AG10803 (cell line): ENCODE measurements at regions not wholly inside any gene's neighbourhood (a gene's known extent, or its start where the extent isn't known, plus 50 kb on each side); places are given as distances from the start of the nearest gene placed in this dataset.

Experiments
- DNase-seq: peaks from one replicate; pipeline ENCODE4 v3.0.0; 2010; ENCODE audit warnings: low read depth
- H3K4me3 ChIP-seq: 2 replicates; pipeline ENCODE4 v1.5.1; 2011; ENCODE audit warnings: mild to moderate bottlenecking, low read length, control low read depth
- TF ChIP-seq, protein P1 (sequence below): conservative IDR thresholded peaks from 2 replicates; pipeline ENCODE4 v1.5.1; 2011; ENCODE audit warnings: mild to moderate bottlenecking, low read length, control low read depth, inconsistent platforms

DNA sequence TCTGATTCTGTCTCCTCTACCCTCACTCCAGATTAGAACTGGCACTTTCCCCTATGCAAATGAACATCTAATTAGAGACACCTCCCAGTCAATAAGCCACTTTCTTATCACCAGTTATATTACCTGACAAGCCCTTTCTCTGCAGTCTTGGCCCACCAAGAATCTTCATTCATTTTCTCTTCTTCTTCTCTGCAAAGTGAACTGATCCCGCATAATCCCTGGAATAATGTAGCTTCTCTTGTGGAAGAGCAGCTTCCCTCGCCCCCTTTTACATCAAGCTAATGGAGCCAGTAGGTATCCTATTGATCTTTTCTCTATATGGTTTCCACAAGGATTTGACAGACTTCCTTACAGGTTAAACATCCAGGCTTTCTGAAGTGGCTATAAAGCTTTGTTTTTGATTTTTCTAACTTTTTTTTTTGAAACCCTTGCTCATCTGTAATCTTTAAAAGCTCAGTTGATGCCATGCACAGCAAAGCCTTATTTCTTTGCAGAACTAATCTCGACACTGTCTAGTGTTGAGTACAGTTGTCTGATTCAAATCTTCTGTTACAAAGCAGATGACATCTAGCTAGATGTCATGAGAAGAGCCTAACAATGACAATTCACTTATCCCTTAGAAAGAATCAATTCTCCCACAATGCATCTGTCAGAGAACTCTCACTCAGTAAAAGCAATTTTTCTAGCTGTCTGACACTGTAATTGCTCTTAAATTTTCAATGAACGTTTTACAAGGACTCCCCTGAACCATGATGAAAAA lies 281.4 kb downstream of the ISL1 start:
- H3K4me3 ChIP-seq = no peak overlapping the region
- DNase-seq = no peak
- TF ChIP-seq, protein P1, sequence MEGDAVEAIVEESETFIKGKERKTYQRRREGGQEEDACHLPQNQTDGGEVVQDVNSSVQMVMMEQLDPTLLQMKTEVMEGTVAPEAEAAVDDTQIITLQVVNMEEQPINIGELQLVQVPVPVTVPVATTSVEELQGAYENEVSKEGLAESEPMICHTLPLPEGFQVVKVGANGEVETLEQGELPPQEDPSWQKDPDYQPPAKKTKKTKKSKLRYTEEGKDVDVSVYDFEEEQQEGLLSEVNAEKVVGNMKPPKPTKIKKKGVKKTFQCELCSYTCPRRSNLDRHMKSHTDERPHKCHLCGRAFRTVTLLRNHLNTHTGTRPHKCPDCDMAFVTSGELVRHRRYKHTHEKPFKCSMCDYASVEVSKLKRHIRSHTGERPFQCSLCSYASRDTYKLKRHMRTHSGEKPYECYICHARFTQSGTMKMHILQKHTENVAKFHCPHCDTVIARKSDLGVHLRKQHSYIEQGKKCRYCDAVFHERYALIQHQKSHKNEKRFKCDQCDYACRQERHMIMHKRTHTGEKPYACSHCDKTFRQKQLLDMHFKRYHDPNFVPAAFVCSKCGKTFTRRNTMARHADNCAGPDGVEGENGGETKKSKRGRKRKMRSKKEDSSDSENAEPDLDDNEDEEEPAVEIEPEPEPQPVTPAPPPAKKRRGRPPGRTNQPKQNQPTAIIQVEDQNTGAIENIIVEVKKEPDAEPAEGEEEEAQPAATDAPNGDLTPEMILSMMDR = no peak

DNA sequence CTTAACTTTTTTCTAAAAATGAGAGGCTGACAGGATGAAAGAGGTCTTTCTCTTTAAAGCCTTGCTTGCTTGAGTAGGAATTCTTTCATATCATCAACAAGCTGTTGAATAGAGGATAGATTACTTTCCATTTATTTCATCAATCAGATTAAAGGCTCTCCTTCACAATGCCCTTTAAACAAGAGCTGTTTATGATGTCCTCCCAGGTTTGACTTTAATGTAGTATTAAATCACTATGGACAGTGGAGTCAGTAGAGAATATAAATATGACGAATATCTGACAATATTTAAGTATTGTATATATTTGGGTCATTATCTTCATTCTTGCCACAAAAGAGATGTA lies 282.0 kb downstream of the ISL1 start:
- H3K4me3 ChIP-seq = no peak overlapping the region
- no peak for DNase-seq
- TF ChIP-seq, protein P1 = no peak

DNA sequence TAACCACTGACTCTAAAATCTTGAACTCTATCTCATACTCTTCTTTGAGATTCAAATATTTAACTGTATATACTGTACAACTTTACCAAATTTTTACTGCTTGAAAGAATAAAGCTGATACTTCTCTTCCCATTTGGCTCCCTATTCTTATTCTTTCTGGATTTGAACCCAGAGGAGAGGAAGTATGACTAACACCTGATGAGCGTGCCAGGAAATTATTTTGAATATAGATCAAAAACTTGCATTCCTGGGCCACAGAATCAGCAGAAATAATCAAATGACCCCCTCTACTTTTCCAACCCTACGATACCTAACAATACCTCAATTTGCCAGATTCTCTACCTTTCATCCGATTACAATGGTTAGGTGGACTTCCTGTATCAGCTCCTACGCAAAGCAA lies 285.8 kb downstream of the ISL1 start:
- no peak overlapping the region for H3K4me3 ChIP-seq
- TF ChIP-seq, protein P1 = no peak
- DNase-seq = no peak

DNA sequence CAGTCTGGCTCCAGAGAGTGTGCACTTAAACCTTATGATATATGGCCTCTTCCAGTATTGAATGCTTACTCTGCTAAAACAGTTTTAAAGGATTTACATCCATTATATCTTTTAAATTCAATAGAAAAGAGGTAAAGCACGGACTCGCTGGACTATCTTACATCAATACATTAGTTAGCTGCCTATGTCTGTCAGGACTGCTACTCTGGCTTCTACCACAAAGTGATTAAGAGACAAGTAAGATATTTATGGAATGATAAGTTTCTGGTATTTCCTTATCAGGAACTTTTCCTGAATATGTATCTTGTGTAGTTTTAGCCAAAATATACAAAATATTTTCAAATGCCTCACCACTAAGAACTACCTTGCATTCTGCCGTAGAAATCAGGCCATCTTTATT lies 295.1 kb downstream of the ISL1 start:
- TF ChIP-seq, protein P1 = no peak
- no peak overlapping the region for H3K4me3 ChIP-seq
- no peak for DNase-seq

DNA sequence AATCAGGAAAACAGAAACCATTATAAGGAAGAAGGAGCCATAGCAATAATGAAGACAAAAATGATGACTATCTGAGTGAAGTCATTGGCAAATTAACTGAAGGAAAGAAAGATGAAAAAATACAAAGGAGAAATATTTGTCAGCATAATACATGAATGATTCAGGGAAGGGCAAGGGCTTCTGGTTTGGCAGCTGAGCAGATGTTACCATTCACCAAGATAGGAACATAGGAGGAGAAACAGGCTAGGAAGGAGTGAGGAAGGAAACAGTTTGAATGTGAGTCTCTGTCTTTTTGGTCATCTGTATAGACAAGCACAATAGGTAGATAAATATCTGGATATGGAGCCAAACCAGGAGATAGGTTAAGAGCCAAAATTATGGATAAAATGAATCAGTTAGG lies 296.0 kb downstream of the ISL1 start:
- no peak overlapping the region for H3K4me3 ChIP-seq
- no peak for DNase-seq
- TF ChIP-seq, protein P1 = no peak

DNA sequence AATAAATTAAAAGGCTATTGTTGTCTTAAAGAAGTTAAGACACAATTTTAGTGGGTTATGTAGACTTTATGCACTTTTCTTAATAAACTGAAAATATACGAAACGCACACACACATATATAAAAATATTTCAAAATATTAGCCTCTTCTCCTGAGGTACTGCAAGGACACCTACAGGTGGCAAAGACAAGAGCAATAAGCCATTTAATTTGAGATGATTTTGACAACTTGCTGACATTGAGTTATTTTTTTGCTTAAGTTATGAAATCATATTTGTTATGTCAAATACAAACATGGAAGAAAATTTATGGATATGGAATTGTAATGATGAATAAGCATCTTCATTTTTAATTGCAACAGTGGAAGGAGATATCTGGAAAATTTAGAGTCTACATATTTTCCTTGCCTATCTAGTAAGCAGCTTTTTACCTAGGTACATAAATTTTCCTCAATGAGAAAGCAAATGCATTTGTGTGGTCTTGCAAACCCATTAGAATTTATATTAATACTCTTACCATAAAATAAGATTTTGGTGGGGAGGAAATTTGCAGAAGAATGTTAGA lies 301.6 kb downstream of the ISL1 start:
- no peak for DNase-seq
- no peak overlapping the region for H3K4me3 ChIP-seq
- TF ChIP-seq, protein P1 = no peak

DNA sequence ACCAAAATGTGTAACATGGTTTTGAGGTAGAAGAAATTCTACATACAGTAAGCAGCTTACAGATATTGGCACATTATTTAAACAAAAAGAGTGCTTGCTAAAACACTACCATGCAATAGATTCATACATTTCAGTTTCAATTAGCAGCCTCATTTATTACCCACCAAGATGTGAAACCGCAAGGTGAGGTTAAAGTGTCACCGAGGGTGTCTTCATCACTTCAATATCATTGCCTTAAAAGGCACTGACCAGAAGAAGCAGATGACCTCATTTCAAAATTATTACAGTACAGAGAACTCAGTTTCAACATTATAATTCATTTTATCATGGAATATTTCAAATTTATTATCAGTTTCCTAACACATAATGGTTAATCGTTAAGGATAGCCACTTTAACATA lies 302.2 kb downstream of the ISL1 start:
- DNase-seq = no peak
- H3K4me3 ChIP-seq = no peak overlapping the region
- TF ChIP-seq, protein P1 = no peak
